ENCODE measurements at regions not wholly inside any gene's neighbourhood (a gene's known extent, or its start where the extent isn't known, plus 50 kb on each side); places are given as distances from the start of the nearest gene placed in this dataset.

DNA sequence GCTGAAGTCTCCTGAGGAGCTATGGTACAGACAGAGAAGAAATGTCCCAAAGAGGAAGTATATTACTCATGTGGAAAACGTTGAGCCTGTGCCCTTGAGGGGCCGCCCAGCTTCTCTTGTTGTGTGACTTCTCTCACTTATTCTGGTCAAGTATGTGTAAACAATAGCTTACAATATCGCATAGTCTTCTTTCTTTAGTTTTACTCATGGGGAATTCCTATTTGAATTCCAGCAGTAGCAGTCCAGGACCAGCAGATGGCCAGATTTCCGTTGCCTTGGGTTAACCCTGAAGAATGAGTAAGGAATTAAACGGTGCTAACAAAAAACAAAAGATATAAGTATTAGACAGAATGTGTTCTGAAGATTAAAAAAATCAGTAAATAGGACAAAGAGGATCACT is 522.0 kb upstream of the GJE1 start:
- Histone ChIP-seq H3K36me3 (replicated peaks in 1 of 2) (no peaks in the 10 kb centered on the region), H3K4me1 (replicated peaks in 1 of 2) (no peaks in the 10 kb centered on the region), H3K27ac (no peak overlapping the region), H3K27me3 (no peaks in the 10 kb centered on the region), H3K4me3 (no peak overlapping the region), H3K9me3 (replicated peaks in 1 of 3) (no peaks in the 10 kb centered on the region)
- intact Hi-C loops (cut with DNase I), result no loop called here
- DNase-seq, result no peak
- TF ChIP-seq POLR2A (IDR thresholded peaks at IDR 0.05), result no peak
- TF ChIP-seq, protein P1, sequence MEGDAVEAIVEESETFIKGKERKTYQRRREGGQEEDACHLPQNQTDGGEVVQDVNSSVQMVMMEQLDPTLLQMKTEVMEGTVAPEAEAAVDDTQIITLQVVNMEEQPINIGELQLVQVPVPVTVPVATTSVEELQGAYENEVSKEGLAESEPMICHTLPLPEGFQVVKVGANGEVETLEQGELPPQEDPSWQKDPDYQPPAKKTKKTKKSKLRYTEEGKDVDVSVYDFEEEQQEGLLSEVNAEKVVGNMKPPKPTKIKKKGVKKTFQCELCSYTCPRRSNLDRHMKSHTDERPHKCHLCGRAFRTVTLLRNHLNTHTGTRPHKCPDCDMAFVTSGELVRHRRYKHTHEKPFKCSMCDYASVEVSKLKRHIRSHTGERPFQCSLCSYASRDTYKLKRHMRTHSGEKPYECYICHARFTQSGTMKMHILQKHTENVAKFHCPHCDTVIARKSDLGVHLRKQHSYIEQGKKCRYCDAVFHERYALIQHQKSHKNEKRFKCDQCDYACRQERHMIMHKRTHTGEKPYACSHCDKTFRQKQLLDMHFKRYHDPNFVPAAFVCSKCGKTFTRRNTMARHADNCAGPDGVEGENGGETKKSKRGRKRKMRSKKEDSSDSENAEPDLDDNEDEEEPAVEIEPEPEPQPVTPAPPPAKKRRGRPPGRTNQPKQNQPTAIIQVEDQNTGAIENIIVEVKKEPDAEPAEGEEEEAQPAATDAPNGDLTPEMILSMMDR (IDR thresholded peaks at IDR 0.05), result no peak
- 66 to 70% (median 68%) methylated on average over 5 of the region's 5 CpGs for WGBS, 4 donors

DNA sequence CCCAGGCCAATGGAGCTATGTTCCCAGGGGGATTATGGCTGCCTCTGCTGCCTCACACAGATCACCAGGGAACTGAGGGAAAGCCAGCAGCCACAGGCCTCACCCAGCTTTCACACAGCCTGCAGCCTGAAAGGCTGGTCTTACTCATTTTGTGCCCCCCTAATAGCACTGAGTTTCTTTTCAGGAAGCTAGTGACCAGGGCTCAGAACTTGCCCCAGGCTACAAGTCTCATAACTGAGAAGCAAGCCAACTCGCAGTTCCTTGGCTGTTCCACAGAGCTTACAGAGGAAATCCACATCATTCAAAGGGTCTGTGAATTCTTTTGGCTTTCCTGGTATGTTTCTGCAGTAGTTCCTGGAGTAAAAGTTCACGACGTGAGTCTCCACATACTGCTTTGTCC is 524.8 kb upstream of the GJE1 start:
- H3K27me3 ChIP-seq, result no peaks in the 10 kb centered on the region
- H3K27ac ChIP-seq, result no peak overlapping the region
- H3K36me3 ChIP-seq (replicated peaks in 1 of 2), result no peaks in the 10 kb centered on the region
- intact Hi-C loops (cut with DNase I), result no loop called here
- no peak for TF ChIP-seq POLR2A (IDR thresholded peaks at IDR 0.05)
- TF ChIP-seq, protein P1 (IDR thresholded peaks at IDR 0.05), result no peak
- H3K4me1 ChIP-seq (replicated peaks in 1 of 2), result no peaks in the 10 kb centered on the region
- H3K9me3 ChIP-seq (replicated peaks in 1 of 3), result no peaks in the 10 kb centered on the region
- WGBS, 4 donors, result 71 to 78% (median 74%) methylated on average over 3 of the region's 3 CpGs
- no peak for DNase-seq
- no peak overlapping the region for H3K4me3 ChIP-seq

DNA sequence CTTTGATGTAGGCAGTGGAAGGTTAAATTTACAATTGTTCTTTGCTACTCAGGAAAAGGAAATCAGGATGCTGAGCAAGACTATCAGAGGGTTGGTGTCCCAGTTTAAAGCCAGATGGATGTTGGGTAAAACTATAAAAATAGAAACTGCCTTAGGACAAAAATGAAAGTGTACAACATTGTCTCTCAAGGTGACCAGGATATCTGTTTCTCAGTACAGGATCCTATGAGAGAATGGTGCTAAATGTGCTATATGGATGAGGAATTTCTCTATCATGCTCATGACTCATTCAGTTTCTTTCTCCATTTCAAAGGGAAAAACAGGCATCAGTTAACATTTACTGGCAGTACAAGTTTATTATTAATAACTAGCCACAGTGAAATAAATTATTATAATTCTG is 534.2 kb upstream of the GJE1 start:
- Histone ChIP-seq H3K36me3 (replicated peaks in 1 of 2) (no peaks in the 10 kb centered on the region), H3K27me3 (no peaks in the 10 kb centered on the region), H3K27ac (no peak overlapping the region), H3K4me1 (replicated peaks in 1 of 2) (no peaks in the 10 kb centered on the region), H3K9me3 (replicated peaks in 1 of 3) (no peaks in the 10 kb centered on the region), H3K4me3 (no peak overlapping the region)
- intact Hi-C loops (cut with DNase I), result no loop called here
- TF ChIP-seq, protein P1 (IDR thresholded peaks at IDR 0.05), result no peak
- no peak for TF ChIP-seq POLR2A (IDR thresholded peaks at IDR 0.05)
- DNase-seq, result no peak

DNA sequence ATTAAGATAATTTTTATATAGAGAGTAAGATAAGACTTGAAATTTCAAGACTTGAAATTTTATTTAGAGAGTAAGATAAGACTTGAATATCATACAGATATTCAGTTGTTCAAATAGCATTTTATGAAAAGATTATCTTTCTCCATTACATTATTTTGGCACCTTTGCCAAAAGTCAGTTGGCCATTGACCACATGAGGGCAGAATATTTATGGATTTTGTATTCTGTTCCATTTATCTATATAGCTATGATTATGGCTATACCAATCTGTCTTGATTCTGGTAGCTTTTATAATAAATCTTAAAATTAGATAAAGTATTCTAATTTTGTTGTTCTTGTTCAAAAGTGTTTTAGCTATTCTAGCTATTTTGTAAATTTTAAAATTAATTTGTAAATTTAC is 537.9 kb upstream of the GJE1 start:
- no peak for TF ChIP-seq POLR2A (IDR thresholded peaks at IDR 0.05)
- TF ChIP-seq, protein P1 (IDR thresholded peaks at IDR 0.05), result no peak
- no peaks in the 10 kb centered on the region for H3K4me1 ChIP-seq (replicated peaks in 1 of 2)
- no peak overlapping the region for H3K27ac ChIP-seq
- no peak for DNase-seq
- H3K4me3 ChIP-seq, result no peak overlapping the region
- intact Hi-C loops (cut with DNase I), result no loop called here
- H3K27me3 ChIP-seq, result no peaks in the 10 kb centered on the region
- H3K9me3 ChIP-seq (replicated peaks in 1 of 3), result no peaks in the 10 kb centered on the region
- no peaks in the 10 kb centered on the region for H3K36me3 ChIP-seq (replicated peaks in 1 of 2)
